Hepatocyte (in vitro differentiated cells): ENCODE measurements at regions not wholly inside any gene's neighbourhood (a gene's known extent, or its start where the extent isn't known, plus 50 kb on each side); places are given as distances from the start of the nearest gene placed in this dataset.

Experiments
- DNase-seq: peaks from one replicate; pipeline ENCODE4 v3.0.0-alpha.2; 2016; ENCODE audit warnings: low spot score
- H2AFZ ChIP-seq: fragments of 200-600 bp; sonication (generic); 2 replicates; pipeline ENCODE4 v1.6.0; 2016; ENCODE audit warnings: antibody characterized with exemption, mild to moderate bottlenecking
- H3K27ac ChIP-seq: fragments of 200-600 bp; sonication (generic); 2 replicates; pipeline ENCODE4 v1.5.1; 2016; ENCODE audit warnings: mild to moderate bottlenecking
- H3K27me3 ChIP-seq: fragments of 200-600 bp; sonication (generic); 2 replicates; pipeline ENCODE4 v1.6.1; 2016
- H3K36me3 ChIP-seq: fragments of 200-600 bp; sonication (generic); replicated peaks from 2 replicates; pipeline ENCODE4 v1.5.1; 2016; ENCODE audit warnings: low read depth; ENCODE audit not compliant: insufficient read depth
- H3K4me1 ChIP-seq: fragments of 200-600 bp; sonication (generic); 2 replicates; pipeline ENCODE4 v1.5.1; 2016; ENCODE audit warnings: mild to moderate bottlenecking, moderate library complexity; ENCODE audit not compliant: insufficient read depth
- H3K4me2 ChIP-seq: fragments of 200-600 bp; sonication (generic); 2 replicates; pipeline ENCODE4 v1.6.0; 2016
- H3K4me3 ChIP-seq: fragments of 200-600 bp; sonication (generic); 2 replicates; pipeline ENCODE4 v1.5.1; 2016; ENCODE audit warnings: mild to moderate bottlenecking
- H3K79me2 ChIP-seq: fragments of 200-600 bp; sonication (generic); 2 replicates; pipeline ENCODE4 v1.6.0; 2017; ENCODE audit warnings: mild to moderate bottlenecking
- H3K9me2 ChIP-seq: fragments of 200-600 bp; sonication (generic); replicated peaks from 2 replicates; pipeline ENCODE4 v1.6.0; 2017; ENCODE audit warnings: mild to moderate bottlenecking; ENCODE audit not compliant: insufficient read depth
- H3K9me3 ChIP-seq: fragments of 200-600 bp; sonication (generic); 2 replicates; pipeline ENCODE4 v1.5.1; 2016; ENCODE audit warnings: low read depth, mild to moderate bottlenecking
- H4K20me1 ChIP-seq: fragments of 200-600 bp; sonication (generic); 2 replicates; pipeline ENCODE4 v1.6.0; 2016; ENCODE audit warnings: mild to moderate bottlenecking; ENCODE audit not compliant: insufficient read depth, poor library complexity, severe bottlenecking
- CTCF ChIP-seq: fragments of 200-600 bp; sonication (generic); IDR thresholded peaks from 2 replicates; pipeline ENCODE4 v1.5.1; 2016; ENCODE audit warnings: antibody characterized with exemption, mild to moderate bottlenecking; ENCODE audit not compliant: poor library complexity
- EZH2 ChIP-seq: fragments of 200-600 bp; sonication (generic); IDR thresholded peaks from 2 replicates; pipeline ENCODE4 v1.6.1; 2016; ENCODE audit warnings: antibody characterized with exemption, mild to moderate bottlenecking, borderline replicate concordance
- EZH2phosphoT487 ChIP-seq: fragments of 200-600 bp; sonication (generic); IDR thresholded peaks from one replicate; pipeline ENCODE4 v1.6.1; 2018; ENCODE audit warnings: antibody characterized with exemption, mild to moderate bottlenecking, low read depth, moderate library complexity; ENCODE audit not compliant: unreplicated experiment, severe bottlenecking
- WGBS: methylation state at CpG from one replicate; pipeline ENCODE4 v1.1.6; 2016; ENCODE audit warnings: low lambda C conversion rate; ENCODE audit errors: missing lambda C conversion rate; 5-methylcytosine and 5-hydroxymethylcytosine counted together

GRCh38 chr11:44515048-44515447 is 50.4 kb upstream of the CD82 start:
- H3K4me2 ChIP-seq: no peak overlapping the region
- H3K36me3 ChIP-seq: no peaks in the 10 kb centered on the region
- H3K27ac ChIP-seq: no peak overlapping the region
- H2AFZ ChIP-seq: no peak overlapping the region
- peaks cover 23% of the 10 kb centered on the region for H3K27me3 ChIP-seq
- peaks cover 3% of the 10 kb centered on the region for H3K4me1 ChIP-seq
- TF ChIP-seq EZH2: no peak
- no peak for TF ChIP-seq CTCF
- TF ChIP-seq EZH2phosphoT487: no peak
- no peaks in the 10 kb centered on the region for H3K9me3 ChIP-seq
- H4K20me1 ChIP-seq: no peaks in the 10 kb centered on the region
- H3K9me2 ChIP-seq: no peaks in the 10 kb centered on the region
- 86% methylated on average over 2 of the region's 2 CpGs for WGBS
- no peaks in the 10 kb centered on the region for H3K79me2 ChIP-seq
- no peak overlapping the region for H3K4me3 ChIP-seq
- no peak for DNase-seq
